NCI-H82 (cell line): ENCODE measurements at regions not wholly inside any gene's neighbourhood (a gene's known extent, or its start where the extent isn't known, plus 50 kb on each side); places are given as distances from the start of the nearest gene placed in this dataset.
"Not testable (repeated sequence)": the region's sequence is repeated elsewhere in the genome, so short reads cannot be mapped to it uniquely, and the experiment has no call there.

Experiments used
- DNase-seq: peaks from one replicate; lab custom pipeline; 2025; lab: John Stamatoyannopoulos, UW

DNA sequence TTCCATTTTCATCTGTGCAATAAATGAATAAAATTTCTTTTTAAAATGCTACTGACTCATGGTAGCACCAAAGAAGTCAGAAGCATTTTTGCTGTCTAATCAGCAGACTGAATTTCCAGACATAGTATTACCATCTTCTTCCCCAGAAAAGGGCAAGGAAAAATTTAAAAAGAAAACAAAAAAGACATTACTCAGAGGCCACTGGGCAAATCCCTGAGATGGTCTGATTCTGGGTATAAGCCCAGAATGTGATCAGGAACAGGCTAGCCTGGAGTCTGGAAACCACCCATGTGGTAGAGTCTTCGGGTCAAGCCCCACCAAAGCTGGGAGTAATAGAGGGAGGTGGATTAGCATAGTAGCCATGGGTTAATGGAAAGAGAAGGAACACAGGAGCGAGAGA, 342.8 kb downstream of the FBXW7 start:
- no peak for DNase-seq

DNA sequence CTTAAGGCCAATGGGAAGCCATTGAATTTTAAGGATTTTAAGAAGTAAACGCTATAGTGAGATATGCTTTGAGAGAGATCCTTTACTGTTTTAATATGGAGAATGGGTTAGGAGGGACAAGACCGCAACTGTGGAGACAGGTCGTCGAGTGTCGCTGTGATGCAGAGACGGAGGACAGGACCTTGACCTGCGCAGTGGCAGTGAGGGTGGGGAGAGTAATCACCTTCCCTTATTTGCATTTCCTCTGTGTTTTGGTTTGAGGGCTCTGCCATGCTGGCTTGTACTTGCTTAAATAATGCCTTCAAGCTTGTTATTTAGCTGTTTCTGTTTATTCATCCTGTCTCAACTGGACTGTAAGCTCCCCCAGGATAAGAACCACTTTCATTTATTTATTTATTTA, 345.0 kb downstream of the FBXW7 start:
- DNase-seq: no peak

- no peak for DNase-seq
Measured at GRCh38 chr4:152189451-152190179, 346.3 kb downstream of the FBXW7 start.

- DNase-seq: no peak
Measured at GRCh38 chr4:152188801-152189200, 347.1 kb downstream of the FBXW7 start.

DNA sequence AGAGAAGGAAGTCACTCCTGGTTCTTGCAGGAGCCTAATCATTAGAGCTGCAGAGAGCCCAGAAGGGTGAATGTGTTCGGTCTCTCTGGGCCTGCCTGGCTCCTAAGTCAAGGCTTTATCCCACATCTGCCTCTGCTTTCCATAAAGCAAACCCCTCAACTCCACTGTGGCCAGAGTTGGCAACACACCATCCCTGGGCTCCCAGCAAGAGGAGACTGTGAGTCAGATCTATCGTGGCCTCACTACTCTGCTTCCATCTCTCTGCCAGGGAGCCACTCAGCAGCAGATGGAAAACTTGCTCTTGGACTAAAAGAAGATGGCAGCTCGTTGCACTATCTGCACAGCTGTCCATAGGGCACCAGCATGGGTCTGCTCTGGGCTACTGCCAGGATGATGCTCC, 348.2 kb downstream of the FBXW7 start:
- no peak for DNase-seq

- DNase-seq: no peak
Measured at GRCh38 chr4:152185786-152186550, 349.9 kb downstream of the FBXW7 start.

DNA sequence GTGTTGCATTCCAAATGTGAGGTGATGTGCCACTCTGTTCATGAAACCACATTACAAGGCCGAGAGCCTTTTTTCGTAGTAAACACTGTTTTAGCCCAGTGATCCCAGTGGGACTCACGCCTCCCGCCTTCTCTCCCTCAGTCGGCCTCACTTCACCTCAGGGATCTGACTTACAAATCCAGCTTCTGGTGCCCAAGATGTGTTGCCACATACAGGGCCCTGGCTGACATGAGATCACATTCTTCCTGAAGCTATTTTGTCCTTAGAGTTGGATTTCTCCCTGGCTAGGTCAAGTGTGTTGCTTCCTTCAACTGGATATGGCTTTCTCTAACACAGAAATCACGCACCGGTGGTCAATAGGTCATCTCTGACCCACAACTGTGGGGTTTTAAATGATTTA, 354.7 kb downstream of the FBXW7 start:
- no peak for DNase-seq

DNA sequence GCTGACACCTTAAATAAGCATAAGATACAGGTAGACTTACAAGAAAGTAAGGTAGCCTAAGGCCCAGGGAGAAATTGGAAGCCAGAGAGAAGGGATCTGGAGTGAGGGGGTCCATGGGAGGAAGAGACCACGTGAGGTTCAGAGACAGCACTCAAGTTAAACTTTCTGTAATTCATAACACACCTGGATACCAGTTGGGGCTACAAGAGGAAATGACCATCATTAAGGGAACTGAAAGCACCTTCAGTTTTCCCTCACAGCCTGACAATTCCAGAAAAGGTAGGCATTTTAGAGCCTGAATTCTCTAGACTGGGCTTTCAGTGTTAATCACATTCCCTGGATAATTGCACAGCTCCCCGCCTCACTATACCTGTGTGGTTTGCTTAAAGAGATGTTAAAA, 355.5 kb downstream of the FBXW7 start:
- no peak for DNase-seq

DNA sequence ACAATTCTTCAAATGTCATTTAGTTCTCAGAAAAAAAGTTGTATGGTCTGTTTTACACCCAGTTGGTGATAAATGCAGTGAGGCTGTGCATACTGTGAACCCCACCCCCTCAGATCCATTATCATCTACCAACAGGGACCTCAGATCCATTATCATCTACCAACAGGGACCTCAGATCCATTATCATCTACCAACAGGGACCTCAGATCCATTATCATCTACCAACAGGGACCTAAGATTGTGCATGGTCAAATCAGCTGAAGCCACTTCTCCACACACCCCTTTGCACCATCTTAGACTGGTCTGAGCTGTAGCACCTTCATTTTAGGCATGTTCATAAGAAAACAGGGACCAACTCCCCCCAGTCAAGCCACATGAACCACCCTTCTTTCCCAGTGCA, 358.4 kb downstream of the FBXW7 start:
- DNase-seq: not testable (repeated sequence)

DNA sequence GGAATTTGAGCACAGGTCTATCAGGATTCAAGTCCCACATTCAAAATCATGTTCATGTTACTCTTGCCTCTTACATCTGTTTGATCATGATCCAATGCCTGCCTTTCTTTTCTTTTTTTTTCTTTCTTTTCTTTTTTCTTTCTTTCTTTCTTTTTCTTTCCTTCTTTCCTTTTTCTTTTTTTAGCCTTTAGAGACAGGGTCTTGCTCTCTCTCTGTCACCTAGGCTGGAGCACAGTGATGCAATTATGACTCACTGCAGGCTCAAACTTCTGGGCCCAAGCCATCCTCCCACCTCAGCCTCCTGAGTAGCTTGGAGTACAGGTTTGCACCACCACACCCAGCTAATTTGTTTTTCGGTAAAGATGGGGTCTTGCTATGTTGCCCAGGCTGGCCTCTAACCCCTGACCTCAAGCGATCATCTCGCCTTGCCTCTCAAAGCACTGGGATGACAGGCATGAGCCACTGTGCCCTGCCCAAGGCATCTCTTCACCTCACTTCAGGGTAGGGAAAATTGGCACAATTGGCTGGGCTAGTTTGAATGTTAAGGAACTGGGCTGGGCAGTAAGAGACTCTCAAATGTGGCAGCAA, 359.2 kb downstream of the FBXW7 start:
- DNase-seq: no peak

- DNase-seq: no peak
Measured at GRCh38 chr4:152175586-152175985, 360.3 kb downstream of the FBXW7 start.

DNA sequence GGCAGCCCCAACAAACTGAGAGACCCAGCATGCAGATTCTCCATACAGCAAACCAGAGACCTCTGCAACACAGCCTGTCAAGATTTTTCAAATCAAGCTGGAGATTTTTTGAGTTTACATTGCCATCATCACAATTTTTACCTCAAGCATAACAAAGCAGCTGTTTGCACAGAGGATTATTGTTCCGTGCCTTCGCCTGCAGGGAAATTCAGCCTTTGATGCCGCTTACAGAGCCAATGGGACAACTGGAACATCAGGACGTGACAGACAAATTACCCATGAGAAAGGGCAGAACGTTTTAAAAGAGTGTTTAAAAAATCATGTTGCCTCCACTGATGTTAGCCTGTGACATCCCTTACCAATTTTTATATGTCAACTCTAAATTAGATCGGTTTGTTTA, 363.7 kb downstream of the FBXW7 start:
- DNase-seq: no peak

DNA sequence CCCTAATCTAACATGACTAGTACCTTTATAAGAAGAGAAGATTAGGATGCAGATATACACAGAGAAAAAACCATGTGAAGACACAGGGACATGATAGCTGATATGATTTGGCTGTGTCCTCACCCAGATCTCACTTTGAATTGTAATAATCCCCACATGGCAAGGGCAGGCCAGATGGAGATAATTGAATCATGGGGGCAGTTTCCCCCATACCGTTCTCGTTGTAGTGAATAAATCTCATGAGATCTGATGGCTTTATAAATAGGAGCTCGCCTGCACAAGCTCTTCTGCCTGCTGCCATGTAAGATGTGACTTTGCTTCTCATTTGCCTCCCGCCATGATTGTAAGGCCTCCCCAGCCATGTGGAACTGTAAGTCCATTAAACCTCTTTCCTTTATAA, 364.3 kb downstream of the FBXW7 start:
- DNase-seq: peak; percentile 86

GRCh38 chr4:152169683-152170082, 366.2 kb downstream of the FBXW7 start:
- DNase-seq: peak; percentile 93

GRCh38 chr4:152168987-152169616, 366.8 kb downstream of the FBXW7 start:
- DNase-seq: peak; percentile 5

GRCh38 chr4:152166567-152166966, 369.3 kb downstream of the FBXW7 start:
- DNase-seq: no peak

GRCh38 chr4:152165846-152166245, 370.0 kb downstream of the FBXW7 start:
- DNase-seq: no peak

DNA sequence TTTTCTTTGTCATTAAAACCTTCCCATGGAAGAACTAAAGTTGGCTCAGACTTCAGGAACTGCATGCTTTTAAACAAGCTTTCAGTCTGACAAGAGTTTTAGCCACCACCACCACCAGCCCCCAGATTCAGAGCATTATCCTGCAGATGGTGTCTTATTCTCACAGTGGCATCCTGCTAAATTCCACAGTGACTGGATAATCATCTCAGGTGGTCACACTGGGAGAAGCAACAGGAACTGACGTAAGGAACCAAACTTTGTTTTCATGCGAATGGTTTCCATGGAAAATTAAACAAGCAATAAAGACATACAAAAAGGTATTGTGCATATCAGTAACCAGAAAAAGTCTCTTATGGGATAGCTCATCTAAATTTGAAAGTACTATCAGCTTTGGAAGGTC, 370.7 kb downstream of the FBXW7 start:
- DNase-seq: peak; percentile 64

GRCh38 chr4:152164561-152164960, 371.3 kb downstream of the FBXW7 start:
- no peak for DNase-seq

DNA sequence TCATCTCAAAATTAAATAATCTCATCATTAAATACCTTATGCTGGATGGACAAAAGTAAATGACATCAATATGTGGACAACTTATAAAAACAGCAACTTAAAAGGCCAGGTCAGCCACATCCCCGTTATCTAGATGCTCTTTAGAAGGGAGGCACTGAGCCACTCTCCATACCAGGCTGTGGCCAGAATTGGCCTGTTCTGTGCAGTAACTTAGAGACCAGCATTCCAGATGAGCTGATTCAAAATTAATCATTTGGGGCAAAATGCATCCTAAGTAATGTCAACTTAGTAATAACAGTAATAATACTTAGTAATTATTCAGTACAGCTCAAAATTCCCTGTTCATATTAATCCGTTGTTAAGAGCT, 373.6 kb downstream of the FBXW7 start:
- DNase-seq: no peak

DNA sequence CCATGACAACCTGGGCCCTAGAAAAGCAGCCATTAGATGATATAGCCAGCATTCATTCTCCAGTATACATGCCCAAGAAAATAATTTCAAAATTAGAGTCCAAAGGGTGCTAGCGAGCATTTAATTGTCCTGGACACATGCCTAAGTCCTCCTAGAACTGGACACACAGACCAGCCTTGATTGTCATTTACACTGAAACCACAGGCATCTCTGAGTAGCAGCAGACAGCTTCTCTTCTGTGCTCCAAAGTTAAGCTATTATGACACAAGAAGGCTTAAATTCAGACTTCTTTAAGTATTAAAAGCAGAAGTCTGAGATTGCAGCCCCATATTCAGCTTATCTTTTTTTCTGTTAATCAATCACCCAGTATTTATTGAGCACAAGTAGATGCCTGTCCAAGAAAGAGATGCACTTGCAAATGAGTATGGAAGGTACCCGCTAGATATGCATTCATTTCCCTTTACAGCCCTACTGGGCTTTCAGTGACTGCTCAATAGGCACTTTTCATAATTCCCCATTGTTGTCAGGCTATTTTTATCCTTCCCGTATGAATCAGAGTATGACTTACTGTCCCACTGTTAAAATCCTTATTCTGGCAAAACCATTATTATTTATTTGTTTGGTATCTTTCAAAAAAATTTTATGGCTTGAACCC, 374.1 kb downstream of the FBXW7 start:
- DNase-seq: no peak

- DNase-seq: peak; percentile 92
Measured at GRCh38 chr4:152160225-152160800, 375.6 kb downstream of the FBXW7 start.
